Fibroblast of the aortic adventitia (primary cell): ENCODE measurements at regions not wholly inside any gene's neighbourhood (a gene's known extent, or its start where the extent isn't known, plus 50 kb on each side); places are given as distances from the start of the nearest gene placed in this dataset.

Experiments
- DNase-seq: peaks from one replicate; pipeline ENCODE4 v3.0.0-alpha.2; 2010; ENCODE audit warnings: low read depth
- H3K4me3 ChIP-seq: 2 replicates; pipeline ENCODE4 v1.5.1; 2011; ENCODE audit warnings: low read depth, mild to moderate bottlenecking, control low read depth, low read length, moderate library complexity
- TF ChIP-seq, protein P1 (sequence below): IDR thresholded peaks from 2 replicates; pipeline ENCODE4 v1.5.1; 2011; ENCODE audit warnings: mild to moderate bottlenecking, low read length, control low read depth, inconsistent platforms; ENCODE audit not compliant: insufficient read depth

DNA sequence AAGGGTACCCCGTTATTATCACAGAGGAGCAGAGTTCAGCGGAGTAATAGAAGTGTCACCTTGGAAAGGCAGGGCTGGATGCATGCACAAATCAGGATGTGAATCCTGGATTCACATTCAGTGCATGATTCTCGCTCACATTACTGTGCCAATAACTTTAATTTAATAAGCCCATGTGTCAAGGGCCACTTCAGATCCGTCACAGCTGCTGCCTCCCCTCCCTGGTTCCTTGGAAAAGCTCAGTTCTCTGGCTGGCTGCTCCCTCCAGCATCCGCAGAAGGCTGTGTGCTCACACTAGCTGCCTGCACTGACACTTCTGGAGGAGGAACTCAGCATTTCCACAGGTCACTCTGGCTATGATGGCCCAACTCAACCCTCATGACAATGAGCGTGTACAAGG is 256.8 kb upstream of the ADAMTS16 start:
- no peak overlapping the region for H3K4me3 ChIP-seq
- TF ChIP-seq, protein P1, sequence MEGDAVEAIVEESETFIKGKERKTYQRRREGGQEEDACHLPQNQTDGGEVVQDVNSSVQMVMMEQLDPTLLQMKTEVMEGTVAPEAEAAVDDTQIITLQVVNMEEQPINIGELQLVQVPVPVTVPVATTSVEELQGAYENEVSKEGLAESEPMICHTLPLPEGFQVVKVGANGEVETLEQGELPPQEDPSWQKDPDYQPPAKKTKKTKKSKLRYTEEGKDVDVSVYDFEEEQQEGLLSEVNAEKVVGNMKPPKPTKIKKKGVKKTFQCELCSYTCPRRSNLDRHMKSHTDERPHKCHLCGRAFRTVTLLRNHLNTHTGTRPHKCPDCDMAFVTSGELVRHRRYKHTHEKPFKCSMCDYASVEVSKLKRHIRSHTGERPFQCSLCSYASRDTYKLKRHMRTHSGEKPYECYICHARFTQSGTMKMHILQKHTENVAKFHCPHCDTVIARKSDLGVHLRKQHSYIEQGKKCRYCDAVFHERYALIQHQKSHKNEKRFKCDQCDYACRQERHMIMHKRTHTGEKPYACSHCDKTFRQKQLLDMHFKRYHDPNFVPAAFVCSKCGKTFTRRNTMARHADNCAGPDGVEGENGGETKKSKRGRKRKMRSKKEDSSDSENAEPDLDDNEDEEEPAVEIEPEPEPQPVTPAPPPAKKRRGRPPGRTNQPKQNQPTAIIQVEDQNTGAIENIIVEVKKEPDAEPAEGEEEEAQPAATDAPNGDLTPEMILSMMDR = no peak
- no peak for DNase-seq

DNA sequence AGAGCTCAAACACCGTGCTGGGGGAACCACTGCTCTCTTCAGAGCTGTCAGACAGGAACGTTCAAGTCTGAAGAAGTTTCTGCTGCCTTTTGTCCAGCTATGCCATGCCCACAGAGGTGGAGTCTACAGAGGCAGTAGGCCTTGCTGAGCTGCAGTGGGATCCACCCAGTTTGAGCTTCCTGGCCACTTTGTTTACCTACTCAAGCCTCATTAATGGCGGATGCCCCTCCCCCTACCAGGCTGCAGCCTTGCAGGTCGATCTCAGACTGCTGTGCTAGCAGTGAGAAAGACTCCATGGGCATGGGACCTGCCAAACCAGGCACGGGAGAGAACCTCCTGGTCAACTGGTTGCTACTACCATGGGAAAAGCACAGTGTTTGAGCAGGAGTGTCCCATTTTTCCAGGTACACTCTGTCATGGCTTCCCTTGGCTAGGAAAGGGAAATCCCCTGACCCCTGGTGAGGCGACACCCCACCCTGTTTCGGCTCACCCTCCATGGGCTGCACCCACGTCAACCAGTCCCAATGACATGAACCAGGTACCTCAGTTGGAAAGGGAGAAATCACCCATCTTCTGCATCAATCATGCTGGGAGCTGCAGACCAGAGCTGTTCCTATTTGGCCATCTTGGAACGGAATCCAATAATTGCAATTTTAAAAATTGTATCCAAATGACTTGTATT is 246.9 kb upstream of the ADAMTS16 start:
- H3K4me3 ChIP-seq = no peak overlapping the region
- no peak for DNase-seq
- TF ChIP-seq, protein P1 = no peak

DNA sequence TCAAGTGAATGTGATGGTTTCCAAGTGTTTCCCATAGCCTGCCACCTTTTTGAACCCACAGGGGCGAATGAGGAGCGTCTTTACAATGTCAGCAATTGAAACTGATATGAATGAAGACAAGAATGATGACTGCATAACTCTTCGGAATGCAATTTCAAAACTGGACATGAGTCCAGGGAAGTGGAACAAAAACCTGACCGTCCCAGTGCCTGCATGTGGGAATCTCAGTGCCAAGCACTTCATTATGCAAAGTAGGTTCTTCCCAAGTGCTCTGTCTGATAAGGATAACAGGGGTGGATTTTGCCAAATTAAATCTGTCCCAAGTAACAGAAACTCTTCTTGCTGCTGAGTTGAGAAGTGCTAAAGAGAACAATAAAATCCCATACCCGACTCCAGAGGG is 243.8 kb upstream of the ADAMTS16 start:
- no peak for DNase-seq
- no peak overlapping the region for H3K4me3 ChIP-seq
- TF ChIP-seq, protein P1 = no peak

DNA sequence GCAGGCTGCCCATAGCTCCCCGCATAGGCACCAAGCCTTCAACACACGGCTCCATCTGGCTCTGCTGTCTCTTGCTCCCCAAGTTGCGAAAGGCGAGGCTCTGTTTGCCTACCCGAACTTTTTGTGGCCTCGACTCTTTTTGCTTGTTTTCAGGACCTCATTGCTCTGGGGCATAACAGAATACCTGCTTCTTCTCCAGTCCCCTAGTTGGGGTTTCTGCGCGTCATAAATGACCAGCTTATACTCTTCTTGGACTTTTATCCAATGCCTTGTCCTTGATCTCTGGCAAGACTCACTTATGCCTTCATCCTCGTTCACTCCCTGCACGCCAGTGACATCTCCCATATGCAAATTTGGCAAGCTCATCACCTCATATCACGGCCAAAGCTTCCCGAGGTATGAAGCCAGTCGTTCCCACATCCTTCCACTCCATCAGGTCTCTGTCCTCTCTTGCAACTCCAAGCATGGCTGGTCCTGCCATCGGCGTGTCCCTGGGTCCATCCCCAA is 238.8 kb upstream of the ADAMTS16 start:
- TF ChIP-seq, protein P1 = no peak
- DNase-seq = no peak
- H3K4me3 ChIP-seq = no peak overlapping the region

DNA sequence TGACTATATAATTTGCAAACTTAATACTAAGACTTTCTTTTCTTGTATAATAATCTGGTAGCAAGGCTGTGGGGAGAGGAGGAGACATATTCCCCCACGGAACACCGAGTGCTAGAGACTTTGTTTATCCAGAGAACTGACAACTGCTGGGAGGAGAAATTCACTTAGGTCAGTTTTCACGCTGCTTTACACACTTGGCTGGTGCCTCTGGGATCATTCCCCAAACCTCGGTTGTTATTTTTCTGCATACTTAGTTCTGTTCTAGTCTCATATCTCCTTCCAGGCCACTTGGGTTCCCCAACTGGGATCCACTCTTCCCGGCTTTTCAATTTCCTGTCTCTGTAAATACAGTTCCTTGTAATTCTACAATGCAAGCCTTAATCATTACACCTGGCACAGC is 238.2 kb upstream of the ADAMTS16 start:
- DNase-seq = no peak
- no peak overlapping the region for H3K4me3 ChIP-seq
- TF ChIP-seq, protein P1 = no peak

DNA sequence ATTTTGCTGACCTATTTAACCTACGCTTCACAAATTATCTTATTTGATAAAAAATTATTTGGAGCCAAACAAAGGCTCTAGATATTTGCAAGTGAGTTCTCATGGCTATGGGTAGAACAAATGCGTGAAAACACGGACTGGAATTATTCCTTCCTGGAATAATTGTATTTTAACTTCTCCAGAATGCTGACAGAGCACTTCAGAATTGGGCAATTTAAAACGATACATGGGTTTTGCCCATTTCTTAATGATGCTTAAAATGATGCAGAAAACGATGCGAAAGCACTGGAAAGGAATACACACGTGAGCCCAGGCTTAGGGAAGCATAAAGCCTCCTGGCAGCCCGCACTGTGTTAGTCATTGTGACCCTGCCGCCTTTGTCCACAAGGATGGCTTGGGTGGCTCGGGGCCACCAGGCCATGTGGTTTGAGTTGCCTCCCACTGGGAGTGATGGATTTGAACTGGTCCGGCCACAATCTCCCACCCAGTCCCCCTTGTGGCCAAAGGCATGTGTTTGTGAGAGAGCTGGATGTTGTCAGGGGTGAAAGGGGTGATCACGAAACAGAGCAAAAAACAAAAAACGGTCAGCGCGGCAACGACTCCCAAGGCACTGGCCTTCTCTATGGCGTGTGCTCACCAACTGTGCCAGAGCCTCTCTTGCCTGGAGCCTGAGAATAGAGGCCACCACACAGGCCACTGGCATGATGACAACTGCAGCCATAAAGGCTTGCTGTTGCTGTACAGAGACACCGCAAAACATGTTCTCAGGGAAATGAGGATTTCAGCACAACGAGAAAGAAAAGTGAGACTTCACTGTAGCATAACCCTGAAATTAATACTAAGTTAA is 234.2 kb upstream of the ADAMTS16 start:
- TF ChIP-seq, protein P1 = no peak
- peak; percentile 24 for DNase-seq
- no peak overlapping the region for H3K4me3 ChIP-seq
